GM23338 (cell line): ENCODE measurements at regions not wholly inside any gene's neighbourhood (a gene's known extent, or its start where the extent isn't known, plus 50 kb on each side); places are given as distances from the start of the nearest gene placed in this dataset.

Source experiments
- ATAC-seq: fragments of 200-7000 bp; cut with Tn5 transposase; 3 replicates; pipeline ENCODE4 v1.9.1; 2020
- DNase-seq: peaks from one replicate; pipeline ENCODE4 v3.0.0-alpha.2; 2015; ENCODE audit warnings: low spot score
- H2AFZ ChIP-seq: fragments of 200-600 bp; sonication (generic); 2 replicates; pipeline ENCODE4 v1.8.0; 2016; ENCODE audit warnings: antibody characterized with exemption, mild to moderate bottlenecking, moderate library complexity
- H3F3A ChIP-seq: fragments of 200-600 bp; sonication (generic); replicated peaks from 2 replicates; pipeline ENCODE4 v1.8.0; 2017; ENCODE audit warnings: antibody characterized with exemption, mixed run types, low read depth
- H3K27ac ChIP-seq: fragments of 200-600 bp; sonication (generic); 2 replicates; pipeline ENCODE4 v1.6.1; 2016; ENCODE audit warnings: low read depth
- H3K27me3 ChIP-seq: fragments of 200-600 bp; sonication (generic); 2 replicates; pipeline ENCODE4 v1.8.0; 2016; ENCODE audit warnings: mild to moderate bottlenecking, mixed run types, moderate library complexity; ENCODE audit not compliant: insufficient read depth
- H3K36me3 ChIP-seq: fragments of 200-600 bp; sonication (generic); 2 replicates; pipeline ENCODE4 v1.8.0; 2016; ENCODE audit warnings: mild to moderate bottlenecking; ENCODE audit not compliant: insufficient read depth
- H3K4me1 ChIP-seq: fragments of 200-600 bp; sonication (generic); 2 replicates; pipeline ENCODE4 v1.8.0; 2016; ENCODE audit warnings: mild to moderate bottlenecking, moderate library complexity; ENCODE audit not compliant: insufficient read depth
- H3K4me2 ChIP-seq: fragments of 200-600 bp; sonication (generic); 2 replicates; pipeline ENCODE4 v1.7.1; 2017; ENCODE audit warnings: mixed run types
- H3K4me3 ChIP-seq: fragments of 200-600 bp; sonication (generic); 2 replicates; pipeline ENCODE4 v1.6.1; 2016; ENCODE audit warnings: mixed run types
- H3K79me2 ChIP-seq: fragments of 200-600 bp; sonication (generic); replicated peaks from 2 replicates; pipeline ENCODE4 v1.8.0; 2017; ENCODE audit warnings: mild to moderate bottlenecking; ENCODE audit not compliant: insufficient read depth
- H3K9me2 ChIP-seq: fragments of 200-600 bp; sonication (generic); 2 replicates; pipeline ENCODE4 v1.8.0; 2017; ENCODE audit not compliant: insufficient read depth
- H4K20me1 ChIP-seq: fragments of 200-600 bp; sonication (generic); replicated peaks from 2 replicates; pipeline ENCODE4 v1.8.0; 2017; ENCODE audit warnings: mild to moderate bottlenecking; ENCODE audit not compliant: insufficient read depth
- H3K27ac Mint-ChIP-seq: 2 replicates; pipeline ENCODE4 v1.8.0; 2020; ENCODE audit warnings: inconsistent platforms, mild to moderate bottlenecking, moderate library complexity, mixed read lengths
- H3K27me3 Mint-ChIP-seq: 3 replicates; pipeline ENCODE4 v1.8.0; 2022; ENCODE audit warnings: low read depth, mild to moderate bottlenecking, moderate library complexity, mixed read lengths, inconsistent platforms; ENCODE audit not compliant: insufficient read depth, poor library complexity
- H3K36me3 Mint-ChIP-seq: 3 replicates; pipeline ENCODE4 v1.8.0; 2021; ENCODE audit warnings: low read depth, mild to moderate bottlenecking, inconsistent platforms, moderate library complexity, mixed read lengths
- H3K4me1 Mint-ChIP-seq: 3 replicates; pipeline ENCODE4 v1.8.0; 2020; ENCODE audit warnings: mild to moderate bottlenecking, inconsistent platforms, mixed read lengths
- H3K4me3 Mint-ChIP-seq: 3 replicates; pipeline ENCODE4 v1.8.0; 2021; ENCODE audit warnings: moderate library complexity, mild to moderate bottlenecking, inconsistent platforms, mixed read lengths
- H3K9me3 Mint-ChIP-seq: 3 replicates; pipeline ENCODE4 v1.8.0; 2020; ENCODE audit warnings: moderate library complexity, mild to moderate bottlenecking, inconsistent platforms, mixed read lengths
- CREB1 ChIP-seq: fragments of 250-450 bp; sonication (Bioruptor Pico); IDR thresholded peaks from 2 replicates; pipeline ENCODE4 v1.5.0; 2020; ENCODE audit warnings: low read depth, mild to moderate bottlenecking, moderate library complexity
- CTCF ChIP-seq, 2 experiments: fragments of 200-600 bp in 1 of 2; sonication (generic) in 1 of 2; conservative IDR thresholded peaks; 2 replicates each; pipeline versions ENCODE4 v1.5.1 to v1.6.1; 2016 to 2017; ENCODE audit warnings: antibody characterized with exemption in 2 of 2, low read depth in 2 of 2, mild to moderate bottlenecking in 2 of 2, moderate library complexity in 1 of 2
- ETS1 ChIP-seq: IDR thresholded peaks from 2 replicates; pipeline ENCODE4 v1.6.1; 2016; ENCODE audit warnings: antibody characterized with exemption
- EZH2 ChIP-seq: fragments of 200-600 bp; sonication (generic); IDR thresholded peaks from one replicate; pipeline ENCODE4 v1.8.0; 2017; ENCODE audit warnings: antibody characterized with exemption, mild to moderate bottlenecking, low read depth; ENCODE audit not compliant: unreplicated experiment
- EZH2phosphoT487 ChIP-seq: fragments of 200-600 bp; sonication (generic); IDR thresholded peaks from one replicate; pipeline ENCODE4 v1.8.1; 2018; ENCODE audit warnings: antibody characterized with exemption; ENCODE audit not compliant: unreplicated experiment
- JUNB ChIP-seq: IDR thresholded peaks from one replicate; pipeline ENCODE4 v1.6.1; 2016; ENCODE audit warnings: antibody characterized with exemption; ENCODE audit not compliant: unreplicated experiment
- NANOG ChIP-seq: IDR thresholded peaks from 2 replicates; pipeline ENCODE4 v1.6.1; 2016; ENCODE audit warnings: antibody characterized with exemption, borderline replicate concordance
- POLR2AphosphoS5 ChIP-seq: IDR thresholded peaks from 2 replicates; pipeline ENCODE4 v1.6.1; 2016; ENCODE audit warnings: antibody characterized with exemption, low read depth
- REST ChIP-seq: IDR thresholded peaks from one replicate; pipeline ENCODE4 v1.6.1; 2018; ENCODE audit warnings: antibody characterized with exemption; ENCODE audit not compliant: unreplicated experiment
- STAT1 ChIP-seq: IDR thresholded peaks from one replicate; pipeline ENCODE4 v1.6.1; 2016; ENCODE audit warnings: antibody characterized with exemption; ENCODE audit not compliant: unreplicated experiment
- ZNF114 ChIP-seq: fragments of 250-450 bp; sonication (Bioruptor Pico); IDR thresholded peaks from 2 replicates; pipeline ENCODE4 v1.5.0; 2020; ENCODE audit warnings: mild to moderate bottlenecking, moderate library complexity
- ZNF331 ChIP-seq: fragments of 250-450 bp; sonication (Bioruptor Pico); IDR thresholded peaks from 2 replicates; pipeline ENCODE4 v1.5.0; 2020; ENCODE audit warnings: low read depth, mild to moderate bottlenecking, moderate library complexity
- ZNF462 ChIP-seq: fragments of 250-450 bp; sonication (Bioruptor Pico); IDR thresholded peaks from 2 replicates; pipeline ENCODE4 v1.5.0; 2020; ENCODE audit warnings: mild to moderate bottlenecking, moderate library complexity

- ATAC-seq = no peak
- Histone ChIP-seq H3K36me3 (peaks cover 37% of the 10 kb centered on the region), H3K9me2 (no peaks in the 10 kb centered on the region), H3K4me2 (no peak overlapping the region), H3K27ac (no peak overlapping the region), H3K4me1 (no peaks in the 10 kb centered on the region), H3F3A (no peaks in the 10 kb centered on the region), H4K20me1 (no peaks in the 10 kb centered on the region), H3K79me2 (no peaks in the 10 kb centered on the region), H3K27me3 (no peaks in the 10 kb centered on the region), H3K4me3 (no peak overlapping the region), H2AFZ (no peak overlapping the region)
- Mint-ChIP-seq H3K4me1 (no peaks in the 10 kb centered on the region), H3K4me3 (no peak overlapping the region), H3K36me3 (peaks cover 21% of the 10 kb centered on the region), H3K27ac (no peak overlapping the region), H3K27me3 (peaks cover 10% of the 10 kb centered on the region), H3K9me3 (peaks cover 45% of the 10 kb centered on the region)
- TF ChIP-seq STAT1 (no peak), ZNF462 (no peak), ZNF331 (CRISPR knock-in tag) (no peak), CREB1 (CRISPR knock-in tag) (no peak), ETS1 (no peak), POLR2AphosphoS5 (no peak), CTCF (conservative IDR thresholded peaks at IDR 0.05; ENCODE audit: low read depth in 2 of 2) (no peak), REST (no peak), EZH2phosphoT487 (no peak), ZNF114 (CRISPR knock-in tag) (no peak), JUNB (no peak), EZH2 (no peak), NANOG (no peak)
- no peak for DNase-seq
These were observed 246.9 kb downstream of the GOLGA6L6 start for GRCh38 chr15:20294651-20295237.
